Stimulated activated memory B cell treated with anti-CD40 and anti-IgM and Interleukin-4, amounts not matched to agents 10 μg/mL and 1 μg/mL and 100 μg/mL, for 72 hours (primary cell): ENCODE measurements at regions not wholly inside any gene's neighbourhood (a gene's known extent, or its start where the extent isn't known, plus 50 kb on each side); places are given as distances from the start of the nearest gene placed in this dataset.

Experiments
- ATAC-seq: fragments of 150-1000 bp; cut with Tn5 transposase; 2 replicates; pipeline ENCODE4 v1.10.0; 2021
- H3K27ac Mint-ChIP-seq: one replicate; pipeline ENCODE4 v1.8.0; 2022; ENCODE audit warnings: mild to moderate bottlenecking, mixed read lengths
- H3K27me3 Mint-ChIP-seq: one replicate; pipeline ENCODE4 v1.8.0; 2022; ENCODE audit warnings: mixed read lengths
- H3K36me3 Mint-ChIP-seq: one replicate; pipeline ENCODE4 v1.8.0; 2022; ENCODE audit warnings: mixed read lengths
- H3K4me1 Mint-ChIP-seq: one replicate; pipeline ENCODE4 v1.8.0; 2022; ENCODE audit warnings: mixed read lengths
- H3K4me3 Mint-ChIP-seq: one replicate; pipeline ENCODE4 v1.8.0; 2022; ENCODE audit warnings: mild to moderate bottlenecking, moderate library complexity, mixed read lengths
- H3K9me3 Mint-ChIP-seq: one replicate; pipeline ENCODE4 v1.8.0; 2022; ENCODE audit warnings: mixed read lengths

DNA sequence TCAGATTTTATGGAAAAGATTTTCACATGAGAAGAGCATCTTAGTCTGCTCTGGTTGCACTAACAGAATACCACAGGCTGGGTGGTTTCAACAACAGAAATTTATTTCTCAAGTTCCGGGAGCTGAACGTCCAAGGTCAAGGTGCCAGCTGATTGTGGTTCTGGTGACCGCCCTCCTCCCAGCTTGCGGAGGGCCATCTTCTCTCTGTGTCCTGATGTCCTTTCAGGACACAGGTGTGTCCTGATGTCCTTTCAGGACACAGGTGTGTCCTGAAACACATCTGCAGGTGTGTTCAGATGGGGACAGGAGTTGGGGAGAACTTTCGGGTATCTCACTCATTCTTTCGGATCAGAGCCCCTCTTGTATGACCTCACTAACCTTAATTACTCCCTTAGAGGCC, 374.9 kb downstream of the SOX11 start:
- Mint-ChIP-seq H3K9me3 (no peaks in the 10 kb centered on the region), H3K4me1 (no peaks in the 10 kb centered on the region), H3K27me3 (no peaks in the 10 kb centered on the region), H3K36me3 (no peaks in the 10 kb centered on the region), H3K4me3 (no peak overlapping the region), H3K27ac (no peak overlapping the region)
- ATAC-seq: no peak

DNA sequence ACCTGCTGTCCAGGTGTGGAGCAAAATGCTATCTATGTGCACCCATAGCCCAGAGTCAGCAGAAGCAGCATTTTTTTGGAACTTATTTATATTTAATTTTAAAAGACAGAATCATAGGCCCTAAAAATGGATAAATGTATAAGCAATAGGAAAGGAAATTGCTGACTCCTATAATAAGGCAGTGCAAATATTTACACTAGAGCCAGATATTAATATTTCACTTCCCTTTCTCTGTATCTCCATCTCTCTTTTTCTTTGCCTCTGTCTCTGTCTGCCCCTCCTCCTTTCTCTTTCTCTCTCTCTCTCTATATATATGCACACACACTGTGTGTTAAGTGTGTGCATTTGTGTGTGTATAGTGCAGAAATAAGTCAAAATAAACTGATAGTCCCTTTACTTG, 375.6 kb downstream of the SOX11 start:
- ATAC-seq: no peak
- H3K36me3 Mint-ChIP-seq: no peaks in the 10 kb centered on the region

GRCh38 chr2:6068429-6068828, 376.2 kb downstream of the SOX11 start:
- Mint-ChIP-seq H3K9me3 (no peaks in the 10 kb centered on the region), H3K4me1 (no peaks in the 10 kb centered on the region), H3K27me3 (no peaks in the 10 kb centered on the region), H3K4me3 (no peak overlapping the region), H3K27ac (no peak overlapping the region), H3K36me3 (no peaks in the 10 kb centered on the region)
- no peak for ATAC-seq

More for the DNA sequence above, 375.6 kb downstream of the SOX11 start:
- H3K27ac Mint-ChIP-seq: no peak overlapping the region
- H3K4me1 Mint-ChIP-seq: no peaks in the 10 kb centered on the region
- no peak overlapping the region for H3K4me3 Mint-ChIP-seq
- no peaks in the 10 kb centered on the region for H3K27me3 Mint-ChIP-seq
- no peaks in the 10 kb centered on the region for H3K9me3 Mint-ChIP-seq

GRCh38 chr2:6069381-6069780, 377.2 kb downstream of the SOX11 start:
- no peaks in the 10 kb centered on the region for H3K36me3 Mint-ChIP-seq
- H3K27ac Mint-ChIP-seq: no peak overlapping the region
- no peaks in the 10 kb centered on the region for H3K9me3 Mint-ChIP-seq
- H3K27me3 Mint-ChIP-seq: no peaks in the 10 kb centered on the region
- H3K4me3 Mint-ChIP-seq: no peak overlapping the region
- no peak for ATAC-seq
- H3K4me1 Mint-ChIP-seq: no peaks in the 10 kb centered on the region

DNA sequence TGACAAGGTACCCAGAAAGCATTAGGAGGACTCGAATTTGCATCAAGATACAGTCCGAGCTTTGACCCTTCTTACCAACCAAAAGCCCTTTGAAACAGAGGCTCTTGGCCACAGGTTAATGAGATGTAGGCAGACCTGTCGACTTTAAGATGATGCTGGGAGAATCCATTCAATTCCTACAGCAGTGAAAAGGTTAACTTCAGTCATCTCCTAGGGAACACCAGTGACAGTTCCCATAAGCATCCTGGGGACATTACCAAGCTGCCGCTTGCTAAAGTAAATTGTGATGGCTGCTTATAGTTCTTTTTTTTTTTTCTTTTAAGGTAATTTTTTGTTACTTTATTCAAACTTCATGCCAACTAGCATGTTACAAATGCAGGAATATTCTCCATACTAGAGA, 379.3 kb downstream of the SOX11 start:
- Mint-ChIP-seq H3K4me1 (no peaks in the 10 kb centered on the region), H3K4me3 (no peak overlapping the region), H3K27me3 (no peaks in the 10 kb centered on the region), H3K36me3 (no peaks in the 10 kb centered on the region), H3K9me3 (no peaks in the 10 kb centered on the region), H3K27ac (no peak overlapping the region)
- no peak for ATAC-seq

DNA sequence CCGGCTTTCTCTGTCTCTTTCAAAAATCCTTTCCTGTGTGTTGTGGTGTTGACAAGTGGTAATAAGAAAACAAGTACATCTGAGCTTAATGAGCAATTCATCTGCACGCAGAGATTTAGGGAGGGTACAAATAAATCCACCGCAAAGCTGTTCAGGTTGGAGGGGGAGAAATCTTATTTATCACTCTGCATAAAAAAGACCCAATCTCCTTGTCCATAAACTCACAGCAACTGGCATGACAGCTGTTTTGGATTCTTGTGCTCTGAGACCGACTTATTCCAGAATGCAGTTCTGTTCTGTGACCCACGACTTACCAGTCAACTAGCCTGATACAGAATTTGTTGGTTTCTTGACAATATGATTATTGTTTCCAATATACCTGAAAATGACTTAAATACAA, 380.1 kb downstream of the SOX11 start:
- Mint-ChIP-seq H3K27me3 (no peaks in the 10 kb centered on the region), H3K36me3 (no peaks in the 10 kb centered on the region)

GRCh38 chr2:6072768-6073167, 380.6 kb downstream of the SOX11 start:
- H3K4me3 Mint-ChIP-seq: no peak overlapping the region
- no peaks in the 10 kb centered on the region for H3K9me3 Mint-ChIP-seq
- H3K4me1 Mint-ChIP-seq: no peaks in the 10 kb centered on the region
- no peaks in the 10 kb centered on the region for H3K27me3 Mint-ChIP-seq
- ATAC-seq: no peak
- no peaks in the 10 kb centered on the region for H3K36me3 Mint-ChIP-seq
- H3K27ac Mint-ChIP-seq: no peak overlapping the region

More for the DNA sequence above, 380.1 kb downstream of the SOX11 start:
- Mint-ChIP-seq H3K4me1 (no peaks in the 10 kb centered on the region), H3K9me3 (no peaks in the 10 kb centered on the region), H3K4me3 (no peak overlapping the region), H3K27ac (no peak overlapping the region)
- ATAC-seq: no peak

DNA sequence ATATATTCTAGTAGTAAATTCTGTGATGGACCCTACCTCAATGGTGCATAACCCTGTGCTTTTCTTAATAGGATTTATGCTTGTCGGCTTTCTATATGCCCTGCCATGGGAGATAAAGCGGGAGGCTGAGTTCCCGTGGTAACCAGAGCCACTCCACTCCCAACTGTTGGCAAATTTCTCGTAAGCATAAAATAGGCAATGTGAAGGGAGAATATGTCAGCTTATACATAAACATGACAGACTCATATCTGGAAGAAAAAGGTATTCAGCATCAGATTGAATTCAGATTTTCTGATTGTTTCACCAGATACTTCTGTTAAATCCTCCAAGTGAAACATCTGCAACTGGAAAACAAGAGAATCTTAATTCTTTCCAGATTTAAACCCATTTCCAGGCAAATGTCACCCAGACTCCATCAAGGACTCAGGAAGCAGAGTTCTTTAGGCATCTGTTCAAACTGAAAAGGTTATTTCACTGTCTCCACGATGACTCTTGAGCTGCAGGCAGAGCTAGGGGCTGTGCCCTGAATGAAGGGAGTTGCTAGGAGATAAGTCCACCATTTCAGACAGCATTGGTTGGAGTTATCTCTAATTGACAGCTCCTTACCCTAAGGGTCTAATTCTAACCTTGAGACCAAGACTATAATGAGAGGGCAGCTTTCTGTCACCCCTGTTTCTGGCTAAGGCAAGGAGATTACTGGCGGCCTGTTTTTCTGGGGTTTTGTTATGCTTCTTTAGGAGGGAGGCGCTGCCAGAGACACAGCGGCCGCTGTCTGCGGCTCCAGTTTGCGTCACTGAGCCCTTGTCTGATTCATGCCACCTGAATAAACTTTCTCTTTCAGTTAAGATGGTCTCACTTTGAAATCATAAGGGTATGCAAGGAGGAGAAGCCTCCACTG, 381.3 kb downstream of the SOX11 start:
- Mint-ChIP-seq H3K36me3 (no peaks in the 10 kb centered on the region), H3K27me3 (no peaks in the 10 kb centered on the region), H3K4me3 (no peak overlapping the region), H3K27ac (no peak overlapping the region), H3K9me3 (no peaks in the 10 kb centered on the region), H3K4me1 (no peaks in the 10 kb centered on the region)
- no peak for ATAC-seq

DNA sequence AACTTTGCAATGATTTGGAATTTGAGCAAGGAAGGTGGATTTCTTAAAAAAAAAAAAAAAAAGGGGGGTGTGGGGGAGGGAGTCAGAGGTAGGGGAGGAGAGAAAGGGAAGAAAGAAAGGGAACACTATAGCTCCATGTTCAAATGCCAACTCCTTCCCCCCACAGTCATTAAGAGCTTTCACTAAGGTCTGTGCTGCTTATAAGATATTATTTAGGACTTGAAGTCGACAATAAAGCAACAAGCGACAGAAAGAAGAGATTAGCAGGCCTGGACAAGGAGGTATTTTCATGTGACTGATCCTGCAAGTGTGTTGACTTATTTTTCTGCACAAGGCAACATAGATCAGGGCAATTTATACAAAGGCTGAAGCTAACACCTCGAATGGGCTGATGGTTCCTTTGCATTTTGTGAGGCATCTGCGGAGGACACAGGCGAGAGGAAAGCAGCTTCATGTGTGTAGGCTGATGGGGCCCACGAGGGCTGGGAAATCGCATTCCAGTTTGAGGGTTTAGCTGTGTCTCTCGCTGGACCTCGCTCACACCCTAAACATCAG, 382.0 kb downstream of the SOX11 start:
- Mint-ChIP-seq H3K4me1 (no peaks in the 10 kb centered on the region), H3K36me3 (no peaks in the 10 kb centered on the region), H3K4me3 (no peak overlapping the region), H3K9me3 (no peaks in the 10 kb centered on the region), H3K27me3 (no peaks in the 10 kb centered on the region), H3K27ac (no peak overlapping the region)
- ATAC-seq: no peak

- no peak overlapping the region for H3K27ac Mint-ChIP-seq
- H3K4me3 Mint-ChIP-seq: no peak overlapping the region
- H3K4me1 Mint-ChIP-seq: no peaks in the 10 kb centered on the region
- no peaks in the 10 kb centered on the region for H3K27me3 Mint-ChIP-seq
- H3K9me3 Mint-ChIP-seq: peaks cover 3% of the 10 kb centered on the region
- no peaks in the 10 kb centered on the region for H3K36me3 Mint-ChIP-seq
- no peak for ATAC-seq
Observed at GRCh38 chr2:6077585-6077984, 385.4 kb downstream of the SOX11 start.

- no peak for ATAC-seq
- Mint-ChIP-seq H3K4me3 (no peak overlapping the region), H3K27ac (no peak overlapping the region), H3K9me3 (peaks cover 3% of the 10 kb centered on the region), H3K4me1 (no peaks in the 10 kb centered on the region), H3K27me3 (no peaks in the 10 kb centered on the region), H3K36me3 (no peaks in the 10 kb centered on the region)
Observed at GRCh38 chr2:6078414-6078813, 386.2 kb downstream of the SOX11 start.

GRCh38 chr2:6079405-6079804, 387.2 kb downstream of the SOX11 start:
- Mint-ChIP-seq H3K27ac (no peak overlapping the region), H3K36me3 (no peaks in the 10 kb centered on the region), H3K9me3 (peaks cover 3% of the 10 kb centered on the region), H3K27me3 (no peaks in the 10 kb centered on the region), H3K4me3 (no peak overlapping the region), H3K4me1 (no peaks in the 10 kb centered on the region)
- ATAC-seq: no peak

DNA sequence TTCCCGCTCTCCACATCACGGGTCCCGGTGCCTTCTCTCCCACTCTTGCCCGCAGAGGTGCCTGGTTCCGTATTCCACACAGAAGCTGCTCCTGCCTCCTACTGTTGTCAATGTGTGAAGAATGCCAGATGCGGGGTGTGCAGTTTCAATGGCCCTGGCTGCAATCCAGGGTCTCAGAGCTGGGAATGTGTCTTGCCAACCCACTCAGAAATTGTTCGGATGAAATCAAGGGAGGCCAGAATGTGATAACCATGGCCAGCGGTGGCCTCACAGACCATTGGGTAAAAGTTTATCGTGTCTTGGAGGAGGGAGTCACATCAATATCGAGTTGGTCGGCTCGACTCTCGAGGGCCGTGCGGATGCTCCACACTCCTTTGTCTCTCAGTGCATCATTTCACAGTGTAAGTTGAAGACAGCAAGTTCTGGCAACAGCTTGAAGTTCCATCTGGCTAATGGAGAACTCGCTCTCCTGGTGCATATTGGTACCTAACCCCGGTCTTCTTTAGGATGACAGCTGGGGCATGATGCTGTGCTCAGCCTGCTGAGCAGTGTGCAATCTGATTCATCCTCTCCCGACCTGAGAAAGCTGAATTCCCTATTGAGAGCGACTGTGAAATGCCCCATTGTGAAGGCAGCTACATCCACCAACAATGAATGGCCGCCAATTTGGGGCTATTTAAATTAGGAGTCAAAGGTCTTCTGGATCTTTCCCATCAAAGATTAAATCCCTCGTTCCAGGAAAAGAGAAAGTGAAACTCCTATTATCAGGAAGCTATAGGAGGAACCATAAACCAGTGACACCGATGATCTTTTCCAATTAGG, 389.0 kb downstream of the SOX11 start:
- H3K4me3 Mint-ChIP-seq: no peak overlapping the region
- no peaks in the 10 kb centered on the region for H3K27me3 Mint-ChIP-seq
- H3K36me3 Mint-ChIP-seq: no peaks in the 10 kb centered on the region
- no peaks in the 10 kb centered on the region for H3K4me1 Mint-ChIP-seq
- no peak overlapping the region for H3K27ac Mint-ChIP-seq
- H3K9me3 Mint-ChIP-seq: peaks cover 3% of the 10 kb centered on the region
- no peak for ATAC-seq

DNA sequence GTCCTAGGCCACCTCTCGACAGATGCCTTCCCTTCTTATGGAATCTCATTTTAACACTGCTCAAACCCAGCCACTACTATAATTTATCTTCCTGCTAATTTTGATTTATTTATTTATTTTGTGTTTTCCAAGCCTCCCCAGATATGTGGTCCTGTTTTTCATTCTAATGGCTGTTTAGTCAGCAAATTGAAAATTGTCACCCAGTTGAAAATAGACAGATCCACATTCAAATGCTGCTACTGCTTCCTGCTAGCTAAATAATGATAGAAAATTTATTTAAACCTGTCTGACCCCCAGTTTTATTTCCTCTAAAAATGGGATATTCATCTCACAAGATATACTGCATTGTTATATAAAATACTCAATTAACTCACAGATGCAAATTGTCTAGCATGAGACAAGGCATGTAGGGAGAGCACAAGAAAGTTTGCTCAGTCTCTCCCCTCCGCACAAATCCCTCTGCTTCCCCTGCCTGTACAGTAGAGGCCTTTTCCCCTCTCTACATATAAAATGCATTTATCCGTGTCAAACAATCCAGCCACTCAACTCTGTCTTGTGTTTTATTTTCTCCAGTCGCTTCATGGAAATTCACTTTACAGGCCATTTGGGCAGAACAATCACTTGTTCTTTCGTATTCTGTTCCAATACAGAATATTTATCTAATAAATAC, 389.9 kb downstream of the SOX11 start:
- H3K4me1 Mint-ChIP-seq: no peaks in the 10 kb centered on the region
- no peaks in the 10 kb centered on the region for H3K36me3 Mint-ChIP-seq
- no peaks in the 10 kb centered on the region for H3K27me3 Mint-ChIP-seq
- no peak for ATAC-seq
- peaks cover 6% of the 10 kb centered on the region for H3K9me3 Mint-ChIP-seq
- H3K4me3 Mint-ChIP-seq: no peak overlapping the region
- H3K27ac Mint-ChIP-seq: no peak overlapping the region

DNA sequence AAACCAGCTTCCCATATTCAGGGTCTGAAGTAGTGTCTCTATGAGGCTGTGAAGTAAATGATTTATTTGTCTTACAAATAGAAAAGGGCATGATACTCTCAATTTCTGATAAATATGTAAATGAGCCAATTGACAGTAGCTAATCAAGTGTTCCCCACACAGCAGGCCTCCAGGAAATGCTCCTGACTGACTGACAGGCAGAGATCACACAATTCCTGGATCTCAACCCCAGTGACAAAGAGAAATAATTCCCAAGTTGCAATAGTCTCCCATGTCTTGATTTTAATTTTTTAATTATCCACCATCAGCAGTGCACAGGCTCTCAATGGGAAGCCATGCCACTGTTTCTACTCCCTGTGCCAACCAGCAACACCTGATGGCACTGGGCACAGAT, 390.4 kb downstream of the SOX11 start:
- no peaks in the 10 kb centered on the region for H3K4me1 Mint-ChIP-seq
- no peaks in the 10 kb centered on the region for H3K27me3 Mint-ChIP-seq
- no peak overlapping the region for H3K27ac Mint-ChIP-seq
- ATAC-seq: no peak
- H3K4me3 Mint-ChIP-seq: no peak overlapping the region
- no peaks in the 10 kb centered on the region for H3K36me3 Mint-ChIP-seq
- H3K9me3 Mint-ChIP-seq: peaks cover 9% of the 10 kb centered on the region
